ENCODE measurements at regions not wholly inside any gene's neighbourhood (a gene's known extent, or its start where the extent isn't known, plus 50 kb on each side); places are given as distances from the start of the nearest gene placed in this dataset.

- no peak for TF ChIP-seq POLR2A (IDR thresholded peaks at IDR 0.05)
- no peak for TF ChIP-seq CTCF (IDR thresholded peaks at IDR 0.05 in 4 of 5, conservative IDR thresholded peaks at IDR 0.05 in 1 of 5)
These were observed 361.1 kb downstream of the INSIG2 start for GRCh38 chr2:118449401-118449800.
